ENCODE measurements at regions not wholly inside any gene's neighbourhood (a gene's known extent, or its start where the extent isn't known, plus 50 kb on each side); places are given as distances from the start of the nearest gene placed in this dataset.

DNA sequence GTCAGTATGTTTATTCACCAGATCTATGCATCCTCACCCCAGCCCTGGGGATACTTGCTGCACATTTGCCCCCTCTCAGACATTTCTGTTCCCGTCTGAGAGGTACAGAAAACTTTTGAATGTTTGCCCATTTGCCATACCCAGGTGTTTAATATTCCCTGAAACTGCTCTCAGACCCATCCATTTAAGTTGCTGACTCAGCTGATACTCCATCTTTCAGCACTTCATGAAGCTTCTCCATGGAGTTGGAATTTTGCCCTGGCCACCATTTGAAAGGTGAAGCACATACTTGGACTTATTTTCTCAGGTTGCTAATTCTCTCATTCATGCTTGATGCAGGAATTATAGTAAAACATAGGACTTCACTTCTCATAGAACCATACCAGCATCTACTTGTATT, 203.9 kb upstream of the OR13F1 start:
- no peak for FAIRE-seq
- no peak overlapping the region for H2AFZ ChIP-seq (ENCODE audit: low read depth, low read length)
- H3K27me3 ChIP-seq (ENCODE audit: control insufficient read depth in 2 of 2, insufficient read depth in 2 of 2, low read length in 2 of 2), result no peaks in the 10 kb centered on the region
- BruUV-seq (replicated peaks), result no TSS peak
- no peak for DNase-seq (ENCODE audit: low read depth, low spot score)
- H3K9ac ChIP-seq (replicated peaks; ENCODE audit: extremely low read depth, insufficient read depth, low read length), result no peak overlapping the region
- no peaks in the 10 kb centered on the region for H3K9me1 ChIP-seq (replicated peaks; ENCODE audit: control insufficient read depth, extremely low read depth, insufficient read depth, low read length)
- ChIA-PET CTCF (no interaction called here), POLR2A (no interaction called here)
- no peaks in the 10 kb centered on the region for H3K79me2 ChIP-seq (ENCODE audit: control insufficient read depth, insufficient read depth, low read length)
- intact Hi-C loops (cut with micrococcal nuclease) (no loop called here), dilution Hi-C loops (cut with MboI; ENCODE audit: extremely low pct_ligation_motif_present, low sequenced_read_pairs) (no loop called here)
- H3K27ac ChIP-seq (ENCODE audit: insufficient read depth, low read depth, low read length), result no peak overlapping the region
- no peaks in the 10 kb centered on the region for H4K20me1 ChIP-seq (replicated peaks; ENCODE audit: control insufficient read depth, extremely low read depth, insufficient read depth, low read length)
- no peaks in the 10 kb centered on the region for H3K36me3 ChIP-seq (ENCODE audit: control insufficient read depth in 2 of 2, extremely low read depth in 1 of 2, insufficient read depth in 2 of 2, low read length in 2 of 2)
- H3K4me2 ChIP-seq (ENCODE audit: insufficient read depth, low read length), result no peak overlapping the region
- H3K4me3 ChIP-seq (replicated peaks in 1 of 3; ENCODE audit: insufficient read depth in 1 of 3, low read depth in 1 of 3, low read length in 3 of 3), result no peak overlapping the region
- H3K9me3 ChIP-seq (replicated peaks; ENCODE audit: control insufficient read depth, insufficient read depth, low read length), result peaks cover 2% of the 10 kb centered on the region
- no peaks in the 10 kb centered on the region for H3K4me1 ChIP-seq (ENCODE audit: control insufficient read depth, extremely low read depth, insufficient read depth, low read length)
- TF ChIP-seq MYC (IDR thresholded peaks at IDR 0.05; ENCODE audit: low read depth, low read length), result no peak
- no peak for TF ChIP-seq POLR2A (IDR thresholded peaks at IDR 0.05; ENCODE audit: low read depth, low read length)
- TF ChIP-seq EZH2 (IDR thresholded peaks at IDR 0.05; ENCODE audit: borderline replicate concordance, low read depth, low read length, severe bottlenecking), result no peak
- no peak for TF ChIP-seq POLR2AphosphoS5 (IDR thresholded peaks at IDR 0.05; ENCODE audit: insufficient read depth, low read depth, low read length)
- no peak for TF ChIP-seq FOS (IDR thresholded peaks at IDR 0.05; ENCODE audit: borderline replicate concordance, insufficient read depth, low read length)

DNA sequence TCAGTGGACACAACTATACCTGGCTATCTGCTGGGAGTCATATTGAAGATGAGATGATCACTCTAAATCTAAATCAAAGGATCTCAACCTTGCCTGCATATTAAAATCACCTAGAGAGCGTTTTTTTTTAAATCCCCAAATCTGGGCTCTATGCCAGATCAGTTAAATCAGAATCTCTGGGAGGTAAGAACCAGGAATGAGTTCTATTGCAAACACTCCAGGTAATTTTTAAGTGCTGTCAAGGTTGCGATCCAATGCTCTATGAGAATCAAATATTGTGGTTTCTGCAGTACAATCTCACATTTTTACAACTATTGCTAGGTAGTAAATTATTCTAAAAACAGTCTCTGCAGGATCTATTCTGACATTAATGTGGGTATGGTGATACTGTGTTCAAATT, 202.3 kb upstream of the OR13F1 start:
- no peaks in the 10 kb centered on the region for H4K20me1 ChIP-seq (replicated peaks; ENCODE audit: control insufficient read depth, extremely low read depth, insufficient read depth, low read length)
- no peak overlapping the region for H2AFZ ChIP-seq (ENCODE audit: low read depth, low read length)
- H3K4me2 ChIP-seq (ENCODE audit: insufficient read depth, low read length), result no peak overlapping the region
- H3K9me3 ChIP-seq (replicated peaks; ENCODE audit: control insufficient read depth, insufficient read depth, low read length), result peaks cover 2% of the 10 kb centered on the region
- FAIRE-seq (no peak), DNase-seq (ENCODE audit: low read depth, low spot score) (no peak)
- no peaks in the 10 kb centered on the region for H3K79me2 ChIP-seq (ENCODE audit: control insufficient read depth, insufficient read depth, low read length)
- dilution Hi-C loops (cut with MboI; ENCODE audit: extremely low pct_ligation_motif_present, low sequenced_read_pairs), result no loop called here
- H3K27me3 ChIP-seq (ENCODE audit: control insufficient read depth in 2 of 2, insufficient read depth in 2 of 2, low read length in 2 of 2), result no peaks in the 10 kb centered on the region
- ChIA-PET CTCF (no interaction called here), POLR2A (no interaction called here)
- H3K9me1 ChIP-seq (replicated peaks; ENCODE audit: control insufficient read depth, extremely low read depth, insufficient read depth, low read length), result no peaks in the 10 kb centered on the region
- H3K4me3 ChIP-seq (replicated peaks in 1 of 3; ENCODE audit: insufficient read depth in 1 of 3, low read depth in 1 of 3, low read length in 3 of 3), result no peak overlapping the region
- intact Hi-C loops (cut with micrococcal nuclease), result no loop called here
- no peaks in the 10 kb centered on the region for H3K36me3 ChIP-seq (ENCODE audit: control insufficient read depth in 2 of 2, extremely low read depth in 1 of 2, insufficient read depth in 2 of 2, low read length in 2 of 2)
- no TSS peak for BruUV-seq (replicated peaks)
- TF ChIP-seq POLR2A (IDR thresholded peaks at IDR 0.05; ENCODE audit: low read depth, low read length) (no peak), MYC (IDR thresholded peaks at IDR 0.05; ENCODE audit: low read depth, low read length) (no peak), POLR2AphosphoS5 (IDR thresholded peaks at IDR 0.05; ENCODE audit: insufficient read depth, low read depth, low read length) (no peak), GATA2 (IDR thresholded peaks at IDR 0.05; ENCODE audit: insufficient read depth, insufficient read length, low read depth, low read length) (no peak), FOS (IDR thresholded peaks at IDR 0.05; ENCODE audit: borderline replicate concordance, insufficient read depth, low read length) (no peak), JUN (IDR thresholded peaks at IDR 0.05; ENCODE audit: borderline replicate concordance, insufficient read depth, insufficient read length, low read depth) (no peak), EZH2 (IDR thresholded peaks at IDR 0.05; ENCODE audit: borderline replicate concordance, low read depth, low read length, severe bottlenecking) (no peak)
- TF ChIP-seq, protein P1, sequence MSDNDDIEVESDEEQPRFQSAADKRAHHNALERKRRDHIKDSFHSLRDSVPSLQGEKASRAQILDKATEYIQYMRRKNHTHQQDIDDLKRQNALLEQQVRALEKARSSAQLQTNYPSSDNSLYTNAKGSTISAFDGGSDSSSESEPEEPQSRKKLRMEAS (IDR thresholded peaks at IDR 0.05; ENCODE audit: insufficient read depth, insufficient read length), result no peak
- TF ChIP-seq, protein P2, sequence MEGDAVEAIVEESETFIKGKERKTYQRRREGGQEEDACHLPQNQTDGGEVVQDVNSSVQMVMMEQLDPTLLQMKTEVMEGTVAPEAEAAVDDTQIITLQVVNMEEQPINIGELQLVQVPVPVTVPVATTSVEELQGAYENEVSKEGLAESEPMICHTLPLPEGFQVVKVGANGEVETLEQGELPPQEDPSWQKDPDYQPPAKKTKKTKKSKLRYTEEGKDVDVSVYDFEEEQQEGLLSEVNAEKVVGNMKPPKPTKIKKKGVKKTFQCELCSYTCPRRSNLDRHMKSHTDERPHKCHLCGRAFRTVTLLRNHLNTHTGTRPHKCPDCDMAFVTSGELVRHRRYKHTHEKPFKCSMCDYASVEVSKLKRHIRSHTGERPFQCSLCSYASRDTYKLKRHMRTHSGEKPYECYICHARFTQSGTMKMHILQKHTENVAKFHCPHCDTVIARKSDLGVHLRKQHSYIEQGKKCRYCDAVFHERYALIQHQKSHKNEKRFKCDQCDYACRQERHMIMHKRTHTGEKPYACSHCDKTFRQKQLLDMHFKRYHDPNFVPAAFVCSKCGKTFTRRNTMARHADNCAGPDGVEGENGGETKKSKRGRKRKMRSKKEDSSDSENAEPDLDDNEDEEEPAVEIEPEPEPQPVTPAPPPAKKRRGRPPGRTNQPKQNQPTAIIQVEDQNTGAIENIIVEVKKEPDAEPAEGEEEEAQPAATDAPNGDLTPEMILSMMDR (IDR thresholded peaks at IDR 0.05; ENCODE audit: extremely low read depth in 1 of 2, insufficient read depth in 1 of 2, low read depth in 1 of 2, low read length in 2 of 2), result no peak
- H3K27ac ChIP-seq (ENCODE audit: insufficient read depth, low read depth, low read length), result no peak overlapping the region
- no peak overlapping the region for H3K9ac ChIP-seq (replicated peaks; ENCODE audit: extremely low read depth, insufficient read depth, low read length)
- no peaks in the 10 kb centered on the region for H3K4me1 ChIP-seq (ENCODE audit: control insufficient read depth, extremely low read depth, insufficient read depth, low read length)

Measured in endothelial cell of umbilical vein (primary cell).